K562 (cell line): ENCODE measurements at regions not wholly inside any gene's neighbourhood (a gene's known extent, or its start where the extent isn't known, plus 50 kb on each side); places are given as distances from the start of the nearest gene placed in this dataset.

Experiments
- ATAC-seq: fragments of 200-7000 bp; cut with Tn5 transposase; 3 replicates; pipeline ENCODE4 v1.9.1; 2020; ENCODE audit warnings: moderate library complexity
- BruUV-seq: library from RNA; stranded (reverse); fragments of 400-500 nt; replicated peaks from 2 replicates; lab custom pipeline; 2021; lab: Mats Ljungman, UMichigan
- CTCF ChIA-PET: fragments of 300-600 bp; formaldehyde crosslinking; extraction: SDS; loops from one replicate; lab custom pipeline; 2021; ENCODE audit warnings: low intra/inter-chr PET ratio; lab: Yijun Ruan, JAX
- POLR2A ChIA-PET: fragments of 300-600, 350-650 bp; sonication (Branson Sonifier 250); formaldehyde crosslinking; extraction: SDS; loops from one replicate; lab custom pipeline; 2021; ENCODE audit warnings: antibody characterized with exemption, inconsistent platforms; lab: Yijun Ruan, JAX
- DNase-seq, 4 experiments: peaks; one replicate each; pipeline versions ENCODE4 v3.0.0 to v3.0.0-alpha.2; 2011 to 2018; ENCODE audit warnings: low spot score in 3 of 4, mixed read lengths in 3 of 4; ENCODE audit errors: extremely low read depth in 1 of 4
- FAIRE-seq: peaks from 2 replicates; lab custom pipeline; 2011; peaks lifted over from hg19 to GRCh38; lab: Jason Lieb, UNC
- H2AFZ ChIP-seq: 2 replicates; pipeline ENCODE4 v1.6.0; 2011; ENCODE audit warnings: low read depth, low read length, control low read depth, inconsistent platforms
- H3K27ac ChIP-seq: fragments of 200-600 bp; 3 replicates; pipeline ENCODE4 v1.8.0; 2011; ENCODE audit warnings: low read depth, mild to moderate bottlenecking, control low read depth, inconsistent platforms, low read length, moderate library complexity, mixed read lengths; ENCODE audit errors: extremely low read depth
- H3K27me3 ChIP-seq, 2 experiments: fragments of 300-600 bp in 1 of 2; 2 replicates in 1 of 2; 3 replicates in 1 of 2; pipeline versions ENCODE4 v1.6.0 to v1.8.0; 2011; ENCODE audit warnings: inconsistent platforms in 2 of 2, low read length in 2 of 2, mild to moderate bottlenecking in 1 of 2, mixed read lengths in 1 of 2, moderate library complexity in 1 of 2; ENCODE audit not compliant: control insufficient read depth in 2 of 2, insufficient read depth in 2 of 2
- H3K36me3 ChIP-seq: fragments of 300-600 bp; 3 replicates; pipeline ENCODE4 v1.8.0; 2011; ENCODE audit warnings: mild to moderate bottlenecking, low read length, inconsistent platforms; ENCODE audit not compliant: control insufficient read depth, insufficient read depth
- H3K4me1 ChIP-seq, 2 experiments: fragments of 200-600 bp in 1 of 2; replicated peaks in 1 of 2; 2 replicates in 1 of 2; 3 replicates in 1 of 2; pipeline versions ENCODE4 v1.5.1 to v1.8.0; 2011; ENCODE audit warnings: inconsistent platforms in 2 of 2, low read length in 2 of 2, mild to moderate bottlenecking in 1 of 2, mixed read lengths in 1 of 2, moderate library complexity in 1 of 2; ENCODE audit not compliant: control insufficient read depth in 2 of 2, insufficient read depth in 2 of 2
- H3K4me2 ChIP-seq: 2 replicates; pipeline ENCODE4 v1.6.1; 2011; ENCODE audit warnings: low read length, control low read depth, inconsistent platforms, mixed read lengths; ENCODE audit not compliant: insufficient read depth
- H3K4me3 ChIP-seq: fragments of 200-600 bp; sonication (generic), shearing (Covaris generic); 2 replicates; pipeline ENCODE4 v1.5.1; 2016; ENCODE audit warnings: control low read depth, inconsistent platforms
- H3K79me2 ChIP-seq: fragments of 200-600 bp; 3 replicates; pipeline ENCODE4 v1.8.0; 2011; ENCODE audit warnings: low read length, inconsistent platforms; ENCODE audit not compliant: control insufficient read depth, insufficient read depth
- H3K9ac ChIP-seq, 2 experiments: 2 replicates each; pipeline versions ENCODE4 v1.6.0 to v1.6.1; 2011; ENCODE audit warnings: low read depth in 2 of 2, low read length in 2 of 2, control low read depth in 1 of 2, inconsistent platforms in 1 of 2, mild to moderate bottlenecking in 1 of 2, mixed read lengths in 1 of 2; ENCODE audit not compliant: insufficient read depth in 1 of 2
- H3K9me1 ChIP-seq: one replicate; pipeline ENCODE4 v1.6.0; 2011; ENCODE audit warnings: inconsistent platforms, mild to moderate bottlenecking, low read length, moderate library complexity; ENCODE audit not compliant: control insufficient read depth, insufficient read depth
- H3K9me3 ChIP-seq: replicated peaks from 2 replicates; pipeline ENCODE4 v1.5.1; 2011; ENCODE audit warnings: low read depth, low read length, inconsistent platforms; ENCODE audit not compliant: control insufficient read depth, insufficient read depth
- H4K20me1 ChIP-seq: replicated peaks from 2 replicates; pipeline ENCODE4 v1.6.1; 2011; ENCODE audit warnings: low read length, inconsistent platforms, mixed read lengths; ENCODE audit not compliant: control insufficient read depth, insufficient read depth
- BRD9 ChIP-seq: fragments of 450-650 bp; IDR thresholded peaks from 2 replicates; pipeline ENCODE4 v1.6.1; 2018; ENCODE audit warnings: low read depth; ENCODE audit not compliant: partially characterized antibody
- CAMTA2 ChIP-seq: fragments of 250-450 bp; sonication (Bioruptor Pico); conservative IDR thresholded peaks from 2 replicates; pipeline ENCODE4 v1.5.1; 2022
- CXXC5 ChIP-seq: fragments of 250-450 bp; sonication (Bioruptor Pico); IDR thresholded peaks from 2 replicates; pipeline ENCODE4 v1.8.0; 2022; ENCODE audit warnings: inconsistent platforms, mild to moderate bottlenecking, moderate library complexity
- EGR1 ChIP-seq: fragments of 450-650 bp; conservative IDR thresholded peaks from 2 replicates; pipeline ENCODE4 v1.6.1; 2017; ENCODE audit warnings: mild to moderate bottlenecking
- ETV1 ChIP-seq: fragments of 450-650 bp; conservative IDR thresholded peaks from 2 replicates; pipeline ENCODE4 v1.6.1; 2016; ENCODE audit warnings: missing genetic modification characterization, control low read depth, low read depth, missing compliant biosample characterization
- ETV6 ChIP-seq, 3 experiments: fragments of 150-350 bp in 1 of 3; sonication (generic) in 1 of 3; formaldehyde crosslinking in 1 of 3; IDR thresholded peaks; 2 replicates each; pipeline versions ENCODE4 v1.6.1 to v1.8.0; 2014 to 2022; ENCODE audit warnings: borderline replicate concordance in 2 of 3, low read depth in 2 of 3, antibody characterized with exemption in 1 of 3, low read length in 1 of 3, mild to moderate bottlenecking in 1 of 3, missing genetic modification reagents in 1 of 3
- HES1 ChIP-seq: fragments of 450-650 bp; IDR thresholded peaks from 2 replicates; pipeline ENCODE4 v1.6.1; 2016; ENCODE audit warnings: low read depth, mild to moderate bottlenecking, moderate library complexity
- JUND ChIP-seq, 2 experiments: IDR thresholded peaks; 2 replicates in 1 of 2; 3 replicates in 1 of 2; pipeline ENCODE4 v1.6.1; 2011; ENCODE audit warnings: borderline replicate concordance in 2 of 2, low read depth in 2 of 2, low read length in 2 of 2, improper control_type of control experiment in 1 of 2, missing biosample characterization in 1 of 2, missing genetic modification characterization in 1 of 2, missing genetic modification reagents in 1 of 2
- MLX ChIP-seq, 2 experiments: fragments of 450-650 bp in 1 of 2; sonication (generic) in 1 of 2; formaldehyde crosslinking; conservative IDR thresholded peaks; 2 replicates each; pipeline versions ENCODE4 v1.4.0 to v1.8.1; 2020 to 2022; ENCODE audit warnings: mild to moderate bottlenecking in 1 of 2, missing genetic modification reagents in 1 of 2
- NCOA1 ChIP-seq: fragments of 450-650 bp; IDR thresholded peaks from 2 replicates; pipeline ENCODE4 v1.6.1; 2016; ENCODE audit warnings: low read depth
- NCOA6 ChIP-seq: fragments of 450-650 bp; IDR thresholded peaks from 2 replicates; pipeline ENCODE4 v1.6.1; 2017; ENCODE audit warnings: mild to moderate bottlenecking
- PML ChIP-seq: IDR thresholded peaks from 2 replicates; pipeline ENCODE4 v1.6.1; 2012; ENCODE audit warnings: low read length, inconsistent platforms
- SRSF1 ChIP-seq: fragments of 200-400 bp; formaldehyde crosslinking; IDR thresholded peaks from 2 replicates; pipeline ENCODE4 v1.6.1; 2017; ENCODE audit warnings: mild to moderate bottlenecking, low read depth, low read length, moderate library complexity
- TRIM24 ChIP-seq, 2 experiments: fragments of 450-650 bp; IDR thresholded peaks; 2 replicates each; pipeline ENCODE4 v1.6.1; 2016
- WGBS: fragments of 100-300 bp; shearing (Covaris generic); methylation state at CpG from one replicate; pipeline ENCODE4 v1.1.6; 2016; ENCODE audit warnings: low coverage, mixed read lengths; ENCODE audit not compliant: insufficient coverage; ENCODE audit errors: missing lambda C conversion rate; 5-methylcytosine and 5-hydroxymethylcytosine counted together
- in situ Hi-C: fragments of 300-500 bp; cut with MboI; formaldehyde crosslinking; loops from 4 replicates; pipeline ENCODE4 v1.15.0; 2018; ENCODE audit warnings: inconsistent platforms, mixed read lengths
- intact Hi-C: fragments of 100-400 bp; cut with micrococcal nuclease; formaldehyde crosslinking; loops from 2 replicates; pipeline ENCODE4 v1.14.2; 2022

GRCh38 chr18:72687736-72688135, 143.6 kb upstream of the CBLN2 start:
- no peaks in the 10 kb centered on the region for H3K9me1 ChIP-seq
- no peak for DNase-seq
- H3K9ac ChIP-seq, result no peak overlapping the region
- TF ChIP-seq EGR1 (no peak), ETV1 (tag) (no peak), BRD9 (no peak), PML (no peak), HES1 (no peak), ETV6 (IDR thresholded peaks at IDR 0.05; ENCODE audit: borderline replicate concordance in 1 of 2, low read depth in 2 of 2, low read length in 1 of 2) (no peak), ETV6 (CRISPR knock-in tag; IDR thresholded peaks at IDR 0.05; ENCODE audit: borderline replicate concordance) (no peak), MLX (CRISPR knock-in tag; conservative IDR thresholded peaks at IDR 0.05) (no peak), NCOA1 (no peak), TRIM24 (IDR thresholded peaks at IDR 0.05) (no peak), NCOA6 (no peak), CAMTA2 (CRISPR knock-in tag) (no peak), SRSF1 (no peak), CXXC5 (no peak), JUND (IDR thresholded peaks at IDR 0.05; ENCODE audit: borderline replicate concordance, low read depth, low read length) (no peak), JUND (tag; IDR thresholded peaks at IDR 0.05; ENCODE audit: borderline replicate concordance, low read depth, low read length) (no peak)
- H3K27ac ChIP-seq, result no peak overlapping the region
- 0% methylated on average over 4 of the region's 4 CpGs for WGBS
- no peaks in the 10 kb centered on the region for H3K9me3 ChIP-seq
- H3K36me3 ChIP-seq, result no peaks in the 10 kb centered on the region
- H2AFZ ChIP-seq, result no peak overlapping the region
- no peak for ATAC-seq
- in situ Hi-C loops, result no loop called here
- H3K4me2 ChIP-seq, result no peak overlapping the region
- CTCF ChIA-PET, result no interaction called here
- H3K4me3 ChIP-seq, result no peak overlapping the region
- H4K20me1 ChIP-seq, result no peaks in the 10 kb centered on the region
- POLR2A ChIA-PET, result no interaction called here
- H3K4me1 ChIP-seq, result no peaks in the 10 kb centered on the region
- BruUV-seq, result no TSS peak
- no peaks in the 10 kb centered on the region for H3K27me3 ChIP-seq
- no peaks in the 10 kb centered on the region for H3K79me2 ChIP-seq
- no peak for FAIRE-seq
- intact Hi-C loops, result no loop called here
